SIG-M5 treated with dmso at 0.1 percent for 504 hours (cell line): ENCODE measurements at regions not wholly inside any gene's neighbourhood (a gene's known extent, or its start where the extent isn't known, plus 50 kb on each side); places are given as distances from the start of the nearest gene placed in this dataset.

ENCODE experiments used
- DNase-seq: peaks from one replicate; lab custom pipeline; 2025; ENCODE audit not compliant: unreplicated experiment; lab: John Stamatoyannopoulos, UW

- peak; percentile 4 for DNase-seq
Measured at GRCh38 chr4:20395160-20395773, 143.6 kb downstream of the SLIT2 start.

DNA sequence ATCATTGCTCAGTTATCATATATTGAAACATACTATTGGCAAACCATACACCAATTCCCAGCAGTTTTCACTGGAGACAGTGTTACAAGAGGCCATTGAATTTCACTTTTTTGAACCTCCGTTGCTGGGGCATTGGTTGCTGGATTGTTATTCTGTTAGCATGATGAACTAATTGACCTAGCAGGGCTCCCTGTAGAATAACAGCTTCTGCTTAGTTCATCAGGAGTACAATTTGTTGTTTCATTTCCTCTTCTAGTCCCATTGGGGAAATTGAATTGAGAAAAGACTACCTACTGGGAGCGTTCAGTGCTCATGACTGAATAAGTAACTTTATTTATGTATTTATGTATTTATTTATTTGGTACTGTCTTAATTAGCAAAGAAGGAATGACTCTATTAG is 151.6 kb downstream of the SLIT2 start:
- peak; percentile 13 for DNase-seq

DNA sequence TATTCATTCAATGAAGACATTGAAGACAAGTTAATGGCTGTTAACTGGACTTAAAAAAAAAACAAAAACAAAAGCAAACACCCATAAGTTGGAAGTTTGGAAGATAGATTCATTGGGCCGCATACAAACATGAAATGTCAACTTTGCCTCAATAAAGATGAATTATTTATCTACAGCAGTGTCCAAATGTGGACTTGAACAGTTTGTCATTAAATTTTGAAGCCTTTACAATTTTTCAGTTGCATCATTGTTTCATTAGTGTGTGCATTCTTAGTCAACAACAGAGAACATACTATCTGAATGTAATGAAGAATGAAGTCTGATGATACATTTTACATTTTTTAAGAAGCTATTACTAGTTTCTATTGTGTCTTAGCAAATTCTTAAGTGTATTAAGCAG is 152.1 kb downstream of the SLIT2 start:
- no peak for DNase-seq

- no peak for DNase-seq
Measured at GRCh38 chr4:20408611-20409010, 156.9 kb downstream of the SLIT2 start.

DNA sequence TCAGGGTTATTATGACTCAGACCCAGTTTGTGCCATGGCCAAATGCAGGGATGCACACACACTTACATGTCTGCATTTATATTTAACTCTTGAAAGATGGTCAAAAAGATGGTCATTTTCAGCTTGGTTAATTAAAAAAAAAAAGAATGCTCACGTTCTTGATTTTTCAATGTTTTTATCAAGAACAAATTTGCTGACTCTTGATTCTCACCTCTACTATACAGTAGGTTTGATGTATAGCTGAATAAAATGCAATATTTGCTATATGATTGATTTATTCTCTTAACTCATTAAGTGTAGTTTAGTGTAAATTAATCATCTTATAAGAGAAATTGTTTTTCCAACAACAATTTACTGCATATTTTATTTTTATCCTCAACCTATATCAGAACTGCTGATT is 160.4 kb downstream of the SLIT2 start:
- DNase-seq: no peak

- DNase-seq: no peak
Measured at GRCh38 chr4:20416800-20417199, 165.1 kb downstream of the SLIT2 start.

GRCh38 chr4:20418861-20419451 is 167.3 kb downstream of the SLIT2 start:
- DNase-seq: peak; percentile 43

DNA sequence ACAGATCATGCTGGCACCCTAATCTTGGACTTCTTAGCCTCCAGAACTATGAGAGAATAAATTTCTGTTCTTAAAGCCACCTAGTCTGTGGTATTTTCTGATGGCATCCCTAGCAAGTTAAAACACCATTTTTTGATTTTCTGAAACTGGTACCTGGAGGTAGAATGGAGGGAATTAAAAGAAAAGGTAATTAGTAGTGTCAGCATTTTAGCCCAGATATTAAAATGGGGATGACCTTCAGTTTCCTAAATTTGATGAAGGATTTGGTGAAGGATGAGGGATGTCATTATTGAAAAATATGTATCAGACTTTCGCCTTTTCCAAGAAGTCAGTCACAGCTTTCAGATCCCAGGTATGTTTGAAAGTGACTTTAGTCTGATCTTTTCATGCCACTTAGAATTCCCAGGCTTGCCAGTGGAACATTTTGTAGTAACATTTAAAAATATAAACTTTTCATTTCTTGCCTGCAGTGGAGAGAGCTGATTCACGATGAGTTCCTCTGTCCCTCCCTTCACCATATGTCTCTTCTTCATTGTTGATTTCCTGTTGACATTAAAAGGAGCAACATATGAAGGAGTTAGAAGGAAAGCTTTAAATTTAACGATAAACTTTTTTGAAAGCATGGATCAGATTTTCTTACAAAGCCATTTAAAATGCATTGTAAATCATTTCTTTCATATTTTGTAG is 169.4 kb downstream of the SLIT2 start:
- no peak for DNase-seq

GRCh38 chr4:20421603-20421985 is 169.9 kb downstream of the SLIT2 start:
- DNase-seq: no peak

GRCh38 chr4:20422398-20422797 is 170.7 kb downstream of the SLIT2 start:
- peak; percentile 68 for DNase-seq

DNA sequence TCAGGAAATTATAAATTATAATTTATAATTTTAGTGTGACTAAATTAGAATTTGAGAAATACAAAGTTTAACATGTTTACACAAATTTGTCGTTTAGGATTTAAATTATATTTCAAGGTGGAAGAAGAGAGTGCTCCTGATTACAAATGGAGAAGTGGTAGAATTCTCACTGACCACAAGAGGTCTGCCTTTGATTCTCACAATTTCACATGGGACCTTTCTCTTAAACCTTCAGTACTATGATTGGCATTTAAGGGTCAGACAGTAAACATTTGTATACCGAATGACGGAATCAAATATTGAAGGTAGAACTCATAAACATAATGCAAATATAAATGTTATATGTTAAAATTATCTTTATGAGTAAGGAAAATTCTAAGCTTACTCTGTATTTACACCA is 171.7 kb downstream of the SLIT2 start:
- peak; percentile 17 for DNase-seq

- no peak for DNase-seq
Measured at GRCh38 chr4:20426028-20426427, 174.3 kb downstream of the SLIT2 start.

DNA sequence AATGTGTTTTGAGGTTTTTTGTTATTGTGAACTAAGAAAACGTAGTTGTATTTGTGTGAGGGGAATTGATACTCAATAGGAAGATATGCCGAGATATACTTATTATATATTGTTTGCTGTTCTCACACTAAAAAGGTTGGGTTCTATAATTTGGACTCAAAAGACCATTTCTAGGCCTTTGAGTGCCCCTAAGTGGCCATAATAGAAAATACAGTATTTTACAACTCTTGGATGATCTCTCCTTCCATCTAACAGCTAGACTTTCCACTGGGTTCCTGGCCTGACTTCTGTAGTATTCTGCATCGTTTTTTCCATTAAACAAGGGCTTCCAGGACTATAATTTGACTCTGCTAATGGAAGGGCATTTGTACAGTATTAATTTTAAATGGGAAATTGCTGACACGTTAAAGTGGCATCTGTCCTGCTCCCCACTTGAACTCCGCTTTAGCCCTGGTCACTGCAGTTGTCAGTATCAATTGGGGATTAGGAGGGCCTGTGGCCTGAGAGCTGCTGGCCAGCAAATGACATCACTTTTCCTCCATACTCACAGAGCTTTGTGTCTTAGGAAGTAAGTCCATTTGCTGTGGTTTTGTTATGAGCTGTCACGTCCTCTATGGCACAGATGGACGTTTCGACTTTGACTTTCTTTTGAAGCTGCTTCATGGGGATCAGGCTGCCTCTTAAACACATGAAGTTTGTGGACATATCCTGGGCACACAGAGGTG is 176.9 kb downstream of the SLIT2 start:
- DNase-seq: peak; percentile 7

GRCh38 chr4:20430259-20430941 is 178.7 kb downstream of the SLIT2 start:
- no peak for DNase-seq

DNA sequence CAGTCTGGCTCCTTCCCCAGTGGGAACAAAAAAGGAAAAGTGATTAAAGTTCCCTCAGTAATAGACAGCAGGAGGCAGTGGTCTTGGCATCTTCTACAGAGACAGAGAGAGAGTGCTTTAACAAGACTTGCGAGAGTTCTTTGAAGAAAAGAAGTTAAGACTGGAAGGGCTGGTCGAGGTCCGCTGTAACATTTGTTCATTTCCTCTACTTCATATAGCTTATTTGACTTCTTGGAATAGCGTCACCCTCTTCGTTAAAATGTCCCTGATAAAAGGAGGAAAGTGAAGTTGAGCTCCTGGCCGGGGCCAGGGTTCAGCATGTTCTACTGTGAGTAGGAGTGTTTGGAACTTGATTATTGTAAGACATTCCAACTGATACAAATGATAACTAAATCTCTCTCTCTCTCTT is 179.8 kb downstream of the SLIT2 start:
- DNase-seq: no peak

DNA sequence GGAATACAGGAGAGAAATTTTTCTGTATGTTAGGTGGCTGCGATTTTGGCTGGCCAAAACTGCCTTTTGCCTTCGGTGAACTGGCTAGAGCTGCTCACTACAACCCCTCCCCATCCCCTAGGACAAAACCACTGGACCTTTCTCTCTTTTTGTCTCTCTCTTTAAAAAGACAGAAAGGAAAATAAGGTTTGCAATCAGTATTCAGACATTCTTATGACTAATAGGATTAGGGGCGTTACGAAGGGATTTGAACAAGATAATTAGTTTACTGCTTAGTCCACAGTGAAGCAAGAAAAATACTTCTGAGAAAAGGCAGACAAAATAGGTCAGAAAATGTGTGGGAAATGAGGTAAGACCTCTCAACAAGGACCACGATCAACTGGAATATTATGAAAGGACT is 180.4 kb downstream of the SLIT2 start:
- no peak for DNase-seq

- DNase-seq: no peak
Measured at GRCh38 chr4:20433097-20433705, 181.5 kb downstream of the SLIT2 start.

DNA sequence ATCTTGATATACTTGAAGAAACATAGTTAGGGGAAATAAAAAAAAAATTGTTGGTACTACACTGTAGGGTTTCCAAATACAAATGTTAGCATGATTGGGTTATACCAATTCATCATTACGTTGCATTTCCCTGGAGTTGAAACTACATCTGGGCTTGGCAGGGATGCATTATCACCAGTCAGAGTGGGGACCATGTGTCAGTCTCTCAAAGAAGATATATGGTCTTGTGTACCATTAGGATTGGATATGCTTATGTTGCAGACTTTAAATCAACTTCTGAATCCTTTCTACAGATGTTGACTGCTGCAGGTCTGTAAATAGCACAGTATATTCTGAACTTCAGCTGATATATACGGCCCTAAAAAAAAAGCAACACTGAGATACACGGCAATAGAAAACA is 188.5 kb downstream of the SLIT2 start:
- no peak for DNase-seq

- no peak for DNase-seq
Measured at GRCh38 chr4:20443015-20443805, 191.5 kb downstream of the SLIT2 start.
